Esophagus squamous epithelium (tissue), 4 donors: ENCODE measurements at regions not wholly inside any gene's neighbourhood (a gene's known extent, or its start where the extent isn't known, plus 50 kb on each side); places are given as distances from the start of the nearest gene placed in this dataset.

Experiments used
- POLR2A ChIP-seq, 4 donors: fragments of 450-650 bp; IDR thresholded peaks; one replicate each; pipeline ENCODE4 v1.6.1; 2017; ENCODE audit warnings: antibody characterized with exemption in 4 of 4, mild to moderate bottlenecking in 4 of 4, moderate library complexity in 3 of 4
- TF ChIP-seq, protein P1 (sequence below), 6 experiments: fragments of 450-650 bp in 4 of 6; fragments of 200-600 bp in 2 of 6; sonication (generic) in 2 of 6; IDR thresholded peaks; one replicate each; pipeline ENCODE4 v1.5.1; 2016 to 2019; ENCODE audit warnings: antibody characterized with exemption in 6 of 6, mild to moderate bottlenecking in 4 of 6, moderate library complexity in 4 of 6

DNA sequence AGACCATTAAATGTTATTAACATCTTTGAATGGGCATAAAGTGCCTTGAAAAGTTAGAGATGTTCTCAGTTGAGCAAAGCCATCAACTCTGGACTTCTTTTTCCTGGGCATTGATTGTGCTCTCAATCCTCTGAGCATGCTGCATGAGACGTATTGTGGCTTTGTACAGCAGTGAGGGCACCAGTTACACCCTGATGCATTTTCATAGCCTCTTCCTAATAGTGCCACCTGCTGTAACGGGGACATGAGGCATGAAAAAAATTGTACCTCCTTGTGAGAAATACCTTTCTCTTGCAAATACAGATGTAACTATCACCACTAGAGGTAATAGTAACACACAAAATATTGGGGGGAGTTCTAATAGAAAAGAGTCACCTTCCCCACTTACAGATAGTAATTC lies 697.5 kb downstream of the TMEM182 start:
- TF ChIP-seq, protein P1, sequence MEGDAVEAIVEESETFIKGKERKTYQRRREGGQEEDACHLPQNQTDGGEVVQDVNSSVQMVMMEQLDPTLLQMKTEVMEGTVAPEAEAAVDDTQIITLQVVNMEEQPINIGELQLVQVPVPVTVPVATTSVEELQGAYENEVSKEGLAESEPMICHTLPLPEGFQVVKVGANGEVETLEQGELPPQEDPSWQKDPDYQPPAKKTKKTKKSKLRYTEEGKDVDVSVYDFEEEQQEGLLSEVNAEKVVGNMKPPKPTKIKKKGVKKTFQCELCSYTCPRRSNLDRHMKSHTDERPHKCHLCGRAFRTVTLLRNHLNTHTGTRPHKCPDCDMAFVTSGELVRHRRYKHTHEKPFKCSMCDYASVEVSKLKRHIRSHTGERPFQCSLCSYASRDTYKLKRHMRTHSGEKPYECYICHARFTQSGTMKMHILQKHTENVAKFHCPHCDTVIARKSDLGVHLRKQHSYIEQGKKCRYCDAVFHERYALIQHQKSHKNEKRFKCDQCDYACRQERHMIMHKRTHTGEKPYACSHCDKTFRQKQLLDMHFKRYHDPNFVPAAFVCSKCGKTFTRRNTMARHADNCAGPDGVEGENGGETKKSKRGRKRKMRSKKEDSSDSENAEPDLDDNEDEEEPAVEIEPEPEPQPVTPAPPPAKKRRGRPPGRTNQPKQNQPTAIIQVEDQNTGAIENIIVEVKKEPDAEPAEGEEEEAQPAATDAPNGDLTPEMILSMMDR (IDR thresholded peaks at IDR 0.05), result no peak
- TF ChIP-seq POLR2A (IDR thresholded peaks at IDR 0.05), result no peak
